ENCODE measurements at regions not wholly inside any gene's neighbourhood (a gene's known extent, or its start where the extent isn't known, plus 50 kb on each side); places are given as distances from the start of the nearest gene placed in this dataset.

DNA sequence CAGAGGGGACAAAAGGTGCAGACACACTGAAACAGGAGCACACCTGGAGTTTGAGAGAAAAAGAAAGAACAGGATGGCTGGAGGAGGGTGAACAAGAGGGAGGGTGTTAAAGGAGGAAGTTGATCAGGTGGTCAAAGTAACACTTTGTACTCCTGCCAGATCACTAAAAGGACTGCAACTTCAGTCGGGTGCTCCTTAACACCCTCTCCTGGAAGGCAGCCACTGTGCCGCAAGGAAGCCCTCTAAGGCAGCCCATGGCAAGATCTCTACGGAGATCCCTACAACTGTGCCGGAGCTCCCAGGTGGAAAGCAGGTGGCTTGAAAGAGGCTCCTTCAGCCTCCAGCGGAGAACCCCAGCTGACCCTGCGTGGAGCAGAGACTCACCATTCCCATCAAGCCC lies 124.4 kb upstream of the MSX2 start:
- no peak for TF ChIP-seq CTCF (IDR thresholded peaks at IDR 0.05)

DNA sequence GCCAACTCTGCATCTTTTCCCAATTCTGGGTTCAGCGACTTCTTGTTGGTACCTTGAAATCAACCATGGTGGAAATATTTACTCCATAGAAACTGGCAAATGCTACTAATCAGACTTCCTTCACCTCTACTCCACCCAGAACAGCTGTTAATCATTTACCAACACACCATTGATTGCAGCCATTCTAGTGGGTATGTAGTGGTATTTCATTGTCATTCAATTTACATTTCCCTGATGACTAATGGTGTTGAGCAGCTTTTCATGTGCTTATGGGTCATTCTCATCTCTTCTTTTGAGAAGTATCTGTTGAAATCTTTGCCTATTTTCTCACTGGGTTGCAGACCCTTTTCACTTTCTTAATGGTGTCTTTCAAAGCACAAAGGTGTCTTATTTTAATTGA lies 122.4 kb upstream of the MSX2 start:
- ATAC-seq (no peak), DNase-seq (no peak)
- Histone ChIP-seq H3K4me3 (no peak overlapping the region), H3K36me3 (ENCODE audit: low read depth) (no peaks in the 10 kb centered on the region), H3K4me1 (ENCODE audit: low read depth) (no peaks in the 10 kb centered on the region), H3K9me3 (no peaks in the 10 kb centered on the region)
- TF ChIP-seq CTCF (IDR thresholded peaks at IDR 0.05), result no peak
- intact Hi-C loops (cut with DNase I, micrococcal nuclease), result no loop called here

More for the DNA sequence above, 124.4 kb upstream of the MSX2 start:
- DNase-seq (no peak), ATAC-seq (no peak)
- H3K9me3 ChIP-seq, result no peaks in the 10 kb centered on the region
- intact Hi-C loops (cut with DNase I, micrococcal nuclease), result no loop called here
- no peak overlapping the region for H3K4me3 ChIP-seq
- H3K4me1 ChIP-seq (ENCODE audit: low read depth), result no peaks in the 10 kb centered on the region
- no peaks in the 10 kb centered on the region for H3K36me3 ChIP-seq (ENCODE audit: low read depth)

GRCh38 chr5:174606153-174606552 lies 118.2 kb upstream of the MSX2 start:
- no peaks in the 10 kb centered on the region for H3K4me1 ChIP-seq (ENCODE audit: low read depth)
- no peak for DNase-seq
- intact Hi-C loops (cut with DNase I, micrococcal nuclease), result no loop called here
- no peak overlapping the region for H3K4me3 ChIP-seq
- no peaks in the 10 kb centered on the region for H3K9me3 ChIP-seq
- no peak for ATAC-seq
- no peaks in the 10 kb centered on the region for H3K36me3 ChIP-seq (ENCODE audit: low read depth)
- TF ChIP-seq CTCF (IDR thresholded peaks at IDR 0.05), result no peak

- no peaks in the 10 kb centered on the region for H3K36me3 ChIP-seq (ENCODE audit: low read depth)
- no peaks in the 10 kb centered on the region for H3K4me1 ChIP-seq (ENCODE audit: low read depth)
- no peak overlapping the region for H3K4me3 ChIP-seq
- no peaks in the 10 kb centered on the region for H3K9me3 ChIP-seq
- no peak for TF ChIP-seq CTCF (IDR thresholded peaks at IDR 0.05)
- ATAC-seq (no peak), DNase-seq (no peak)
- intact Hi-C loops (cut with DNase I, micrococcal nuclease), result no loop called here
Observed at GRCh38 chr5:174606646-174607045, 117.7 kb upstream of the MSX2 start.

DNA sequence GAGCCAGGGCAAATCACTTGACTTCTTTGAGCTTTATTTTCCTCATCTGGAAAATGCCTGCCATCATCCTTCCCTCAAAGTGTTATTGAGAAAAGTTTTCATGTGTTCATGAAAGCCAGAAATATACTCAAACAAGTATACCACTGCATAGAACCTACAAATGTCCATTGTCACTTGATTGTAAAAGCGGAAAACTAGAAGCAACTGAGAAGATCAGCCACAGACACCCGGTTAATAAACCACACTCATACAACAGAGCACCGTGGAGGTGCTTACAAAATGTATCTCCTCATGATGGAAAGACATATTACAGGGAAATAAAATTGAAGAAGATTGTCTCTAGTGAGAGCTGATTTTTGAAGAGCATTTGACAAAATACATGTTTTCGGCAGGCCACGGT lies 117.2 kb upstream of the MSX2 start:
- no peak for TF ChIP-seq CTCF (IDR thresholded peaks at IDR 0.05)
- no peaks in the 10 kb centered on the region for H3K4me1 ChIP-seq (ENCODE audit: low read depth)
- ATAC-seq (no peak), DNase-seq (no peak)
- H3K9me3 ChIP-seq, result no peaks in the 10 kb centered on the region
- no peaks in the 10 kb centered on the region for H3K36me3 ChIP-seq (ENCODE audit: low read depth)
- intact Hi-C loops (cut with DNase I, micrococcal nuclease), result no loop called here
- H3K4me3 ChIP-seq, result no peak overlapping the region

DNA sequence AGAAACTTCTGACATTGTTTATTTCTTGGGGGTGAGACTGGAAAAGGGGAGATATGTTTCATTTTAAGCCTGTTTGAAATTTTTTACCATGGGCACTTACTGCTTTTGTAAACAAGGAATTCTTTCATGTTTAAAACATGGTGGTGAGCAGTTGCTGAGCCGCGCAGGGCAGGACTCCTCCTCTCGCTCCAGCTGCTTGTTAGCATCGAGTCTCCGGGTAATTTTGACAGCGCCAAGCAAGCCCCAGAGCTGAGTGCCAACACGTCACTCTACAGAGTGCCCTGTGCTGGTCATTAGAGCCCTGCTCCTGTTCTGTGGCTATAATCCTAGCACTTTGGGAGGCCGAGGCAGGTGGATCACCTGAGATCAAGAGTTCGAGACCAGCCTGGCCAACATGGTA lies 116.5 kb upstream of the MSX2 start:
- no peaks in the 10 kb centered on the region for H3K4me1 ChIP-seq (ENCODE audit: low read depth)
- no peak for TF ChIP-seq CTCF (IDR thresholded peaks at IDR 0.05)
- H3K9me3 ChIP-seq, result no peaks in the 10 kb centered on the region
- no peak for DNase-seq
- ATAC-seq, result no peak
- no peak overlapping the region for H3K4me3 ChIP-seq
- intact Hi-C loops (cut with DNase I, micrococcal nuclease), result no loop called here
- no peaks in the 10 kb centered on the region for H3K36me3 ChIP-seq (ENCODE audit: low read depth)

All from mucosa of descending colon (tissue), 3 donors.